ENCODE measurements at regions not wholly inside any gene's neighbourhood (a gene's known extent, or its start where the extent isn't known, plus 50 kb on each side); places are given as distances from the start of the nearest gene placed in this dataset.
A peak's percentile ranks its signal among the peaks of the same experiment; 100 is the strongest.

DNA sequence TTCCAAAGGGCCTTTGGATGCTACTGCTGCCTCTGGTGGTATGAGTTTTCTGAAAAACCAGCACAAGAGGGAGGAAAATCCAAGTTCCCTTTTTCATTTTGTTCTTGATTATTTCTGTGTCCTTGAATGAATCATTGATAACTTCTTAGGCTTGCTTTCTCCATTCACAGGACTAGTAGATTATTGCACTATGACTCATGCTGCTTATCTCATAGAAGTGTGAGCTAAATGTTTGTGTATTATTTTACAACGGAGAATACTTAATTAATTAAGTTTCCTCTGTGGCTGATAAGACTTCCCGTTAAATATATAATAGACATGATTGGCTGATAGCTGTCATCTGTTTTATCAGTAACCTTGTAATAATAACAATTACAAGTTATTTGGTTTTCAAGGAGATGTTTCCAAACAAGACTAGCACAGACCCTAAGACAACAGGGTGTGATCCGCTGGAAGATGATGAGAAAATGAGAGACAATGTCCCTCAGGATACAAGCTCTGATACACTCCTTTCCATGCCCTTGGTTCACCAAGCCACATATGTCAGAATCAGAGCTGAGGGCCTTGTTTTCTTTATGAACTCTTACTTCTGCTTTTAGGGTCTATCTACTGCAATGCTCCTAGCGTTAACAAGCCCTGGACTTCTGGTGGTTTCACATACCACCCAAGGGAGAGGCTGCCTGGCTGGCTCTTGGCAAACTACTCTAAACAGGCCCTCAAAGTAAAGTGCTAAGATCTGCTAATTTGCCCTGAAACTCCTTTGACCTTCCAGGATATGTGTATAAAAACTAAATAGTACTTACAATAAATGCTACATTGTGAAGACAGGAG, 1078.3 kb downstream of the TTLL7 start:
- Histone ChIP-seq H3K27me3 (ENCODE audit: control insufficient read depth, insufficient read depth, low read length) (no peaks in the 10 kb centered on the region), H3K9me3 (ENCODE audit: control insufficient read depth in 2 of 3, insufficient read depth in 1 of 3, low read length in 3 of 3) (no peaks in the 10 kb centered on the region), H3K9ac (ENCODE audit: low read length in 3 of 3) (no peak overlapping the region), H3K36me3 (ENCODE audit: control insufficient read depth in 2 of 3, insufficient read depth in 3 of 3, low read length in 3 of 3) (no peaks in the 10 kb centered on the region), H3K27ac (ENCODE audit: low read depth in 2 of 2, low read length in 2 of 2) (no peak overlapping the region), H3K4me1 (ENCODE audit: control insufficient read depth in 2 of 3, insufficient read depth in 2 of 3, low read depth in 1 of 3, low read length in 3 of 3) (no peaks in the 10 kb centered on the region), H3K4me3 (ENCODE audit: low read length in 3 of 3) (no peak overlapping the region)
- TF ChIP-seq, protein P1, sequence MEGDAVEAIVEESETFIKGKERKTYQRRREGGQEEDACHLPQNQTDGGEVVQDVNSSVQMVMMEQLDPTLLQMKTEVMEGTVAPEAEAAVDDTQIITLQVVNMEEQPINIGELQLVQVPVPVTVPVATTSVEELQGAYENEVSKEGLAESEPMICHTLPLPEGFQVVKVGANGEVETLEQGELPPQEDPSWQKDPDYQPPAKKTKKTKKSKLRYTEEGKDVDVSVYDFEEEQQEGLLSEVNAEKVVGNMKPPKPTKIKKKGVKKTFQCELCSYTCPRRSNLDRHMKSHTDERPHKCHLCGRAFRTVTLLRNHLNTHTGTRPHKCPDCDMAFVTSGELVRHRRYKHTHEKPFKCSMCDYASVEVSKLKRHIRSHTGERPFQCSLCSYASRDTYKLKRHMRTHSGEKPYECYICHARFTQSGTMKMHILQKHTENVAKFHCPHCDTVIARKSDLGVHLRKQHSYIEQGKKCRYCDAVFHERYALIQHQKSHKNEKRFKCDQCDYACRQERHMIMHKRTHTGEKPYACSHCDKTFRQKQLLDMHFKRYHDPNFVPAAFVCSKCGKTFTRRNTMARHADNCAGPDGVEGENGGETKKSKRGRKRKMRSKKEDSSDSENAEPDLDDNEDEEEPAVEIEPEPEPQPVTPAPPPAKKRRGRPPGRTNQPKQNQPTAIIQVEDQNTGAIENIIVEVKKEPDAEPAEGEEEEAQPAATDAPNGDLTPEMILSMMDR (IDR thresholded peaks at IDR 0.05; ENCODE audit: borderline replicate concordance, extremely low read depth, insufficient read depth): no peak
- FAIRE-seq: no peak
- intact Hi-C loops (cut with DNase I): no loop called here
- no peak for DNase-seq

DNA sequence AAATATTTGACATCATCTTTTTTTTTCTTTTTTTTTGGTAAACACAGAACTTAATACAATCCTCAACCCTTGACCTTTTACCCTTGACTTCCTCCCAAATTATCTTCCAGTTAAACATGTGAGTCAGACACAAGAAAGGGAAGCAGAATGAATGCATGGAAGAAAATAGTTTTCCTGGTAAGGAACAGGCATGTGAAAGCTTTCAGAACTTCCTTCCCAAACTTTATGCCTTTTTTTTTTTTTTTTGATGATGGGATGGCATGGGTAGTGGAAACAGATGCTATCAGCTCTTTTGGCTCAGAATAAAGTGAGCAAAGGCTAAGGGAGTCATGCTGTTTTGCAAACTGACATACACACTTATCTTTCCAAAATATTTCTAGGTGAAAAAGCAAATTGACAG, 1079.1 kb downstream of the TTLL7 start:
- intact Hi-C loops (cut with DNase I): no loop called here
- H3K4me3 ChIP-seq (ENCODE audit: low read length in 3 of 3): no peak overlapping the region
- peak in 1 of 5 donors; percentile 41 for DNase-seq
- no peak overlapping the region for H3K9ac ChIP-seq (ENCODE audit: low read length in 3 of 3)
- H3K27me3 ChIP-seq (ENCODE audit: control insufficient read depth, insufficient read depth, low read length): no peaks in the 10 kb centered on the region
- no peak overlapping the region for H3K27ac ChIP-seq (ENCODE audit: low read depth in 2 of 2, low read length in 2 of 2)
- no peaks in the 10 kb centered on the region for H3K36me3 ChIP-seq (ENCODE audit: control insufficient read depth in 2 of 3, insufficient read depth in 3 of 3, low read length in 3 of 3)
- no peaks in the 10 kb centered on the region for H3K4me1 ChIP-seq (ENCODE audit: control insufficient read depth in 2 of 3, insufficient read depth in 2 of 3, low read depth in 1 of 3, low read length in 3 of 3)
- H3K9me3 ChIP-seq (ENCODE audit: control insufficient read depth in 2 of 3, insufficient read depth in 1 of 3, low read length in 3 of 3): no peaks in the 10 kb centered on the region
- FAIRE-seq: no peak
- TF ChIP-seq, protein P1 (IDR thresholded peaks at IDR 0.05; ENCODE audit: borderline replicate concordance, extremely low read depth, insufficient read depth): no peak

DNA sequence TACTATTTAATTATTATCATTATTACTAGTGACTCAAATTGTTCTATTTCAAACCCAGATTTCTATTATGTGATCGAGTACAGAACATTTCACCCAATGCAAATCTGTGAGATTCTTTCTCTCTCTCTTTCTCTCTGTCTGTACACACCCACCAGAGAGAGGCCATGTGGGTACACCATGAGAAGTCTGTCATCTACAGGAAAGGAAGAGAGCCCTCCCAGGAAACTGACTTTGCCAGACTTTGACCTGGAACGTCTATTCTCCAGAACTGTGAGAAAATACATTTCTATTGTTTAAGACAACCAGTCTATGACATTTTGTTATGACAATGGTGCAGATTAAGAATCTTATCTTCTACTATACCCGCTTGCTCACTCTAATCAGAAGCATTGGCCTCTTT, 1091.6 kb downstream of the TTLL7 start:
- TF ChIP-seq, protein P1 (IDR thresholded peaks at IDR 0.05; ENCODE audit: borderline replicate concordance, extremely low read depth, insufficient read depth): no peak
- intact Hi-C loops (cut with DNase I): no loop called here

More for the DNA sequence above, 1091.6 kb downstream of the TTLL7 start:
- FAIRE-seq (no peak), DNase-seq (no peak)
- Histone ChIP-seq H3K9me3 (ENCODE audit: control insufficient read depth in 2 of 3, insufficient read depth in 1 of 3, low read length in 3 of 3) (no peaks in the 10 kb centered on the region), H3K36me3 (ENCODE audit: control insufficient read depth in 2 of 3, insufficient read depth in 3 of 3, low read length in 3 of 3) (no peaks in the 10 kb centered on the region), H3K9ac (ENCODE audit: low read length in 3 of 3) (no peak overlapping the region), H3K4me1 (ENCODE audit: control insufficient read depth in 2 of 3, insufficient read depth in 2 of 3, low read depth in 1 of 3, low read length in 3 of 3) (no peaks in the 10 kb centered on the region), H3K4me3 (ENCODE audit: low read length in 3 of 3) (no peak overlapping the region), H3K27me3 (ENCODE audit: control insufficient read depth, insufficient read depth, low read length) (no peaks in the 10 kb centered on the region), H3K27ac (ENCODE audit: low read depth in 2 of 2, low read length in 2 of 2) (no peak overlapping the region)
